CD14-positive monocyte (primary cell): ENCODE measurements at regions not wholly inside any gene's neighbourhood (a gene's known extent, or its start where the extent isn't known, plus 50 kb on each side); places are given as distances from the start of the nearest gene placed in this dataset.
"Not testable (repeated sequence)": the region's sequence is repeated elsewhere in the genome, so short reads cannot be mapped to it uniquely, and the experiment has no call there.

Experiments
- DNase-seq, 3 donors: peaks; one replicate each; pipeline ENCODE4 v3.0.0-alpha.2; 2011 to 2022
- H2AFZ ChIP-seq: 2 replicates; pipeline ENCODE4 v1.6.0; 2012; ENCODE audit warnings: mild to moderate bottlenecking, low read depth, low read length, inconsistent platforms; ENCODE audit not compliant: insufficient read depth, poor library complexity, severe bottlenecking
- H3K27ac ChIP-seq, 2 donors: 1 replicate in 1 of 2; 2 replicates in 1 of 2; pipeline ENCODE4 v1.5.1; 2012 to 2013; ENCODE audit warnings: low read length in 2 of 2, control low read depth in 1 of 2, inconsistent platforms in 1 of 2, low read depth in 1 of 2, mild to moderate bottlenecking in 1 of 2
- H3K27me3 ChIP-seq, 2 donors: one replicate each; pipeline versions ENCODE4 v1.6.0 to v1.6.1; 2011 to 2013; ENCODE audit warnings: low read length in 2 of 2; ENCODE audit not compliant: control insufficient read depth in 2 of 2, insufficient read depth in 2 of 2
- H3K36me3 ChIP-seq, 2 donors: replicated peaks in 1 of 2; 1 replicate in 1 of 2; 2 replicates in 1 of 2; pipeline versions ENCODE4 v1.5.1 to v1.6.1; 2012 to 2013; ENCODE audit warnings: low read length in 2 of 2, control low read depth in 1 of 2, inconsistent platforms in 1 of 2, mild to moderate bottlenecking in 1 of 2; ENCODE audit not compliant: insufficient read depth in 2 of 2, control insufficient read depth in 1 of 2
- H3K4me1 ChIP-seq, 2 donors: 1 replicate in 1 of 2; 2 replicates in 1 of 2; pipeline versions ENCODE4 v1.5.1 to v1.6.1; 2012 to 2013; ENCODE audit warnings: low read length in 2 of 2, control low read depth in 1 of 2, inconsistent platforms in 1 of 2, mild to moderate bottlenecking in 1 of 2, moderate library complexity in 1 of 2; ENCODE audit not compliant: insufficient read depth in 2 of 2, control insufficient read depth in 1 of 2
- H3K4me2 ChIP-seq: replicated peaks from 2 replicates; pipeline ENCODE3; 2012; ENCODE audit warnings: low read length, moderate library complexity, mild to moderate bottlenecking; ENCODE audit not compliant: poor library complexity, severe bottlenecking; ENCODE audit errors: extremely low read depth
- H3K4me3 ChIP-seq, 3 experiments: fragments of 200-600 bp in 1 of 3; sonication (generic) in 1 of 3; replicated peaks in 1 of 3; 1 replicate in 2 of 3; 2 replicates in 1 of 3; pipeline ENCODE4 v1.5.1; 2011 to 2013; ENCODE audit warnings: low read length in 3 of 3, mild to moderate bottlenecking in 3 of 3, control low read depth in 2 of 3, low read depth in 2 of 3, inconsistent platforms in 1 of 3, moderate library complexity in 1 of 3
- H3K79me2 ChIP-seq: 2 replicates; pipeline ENCODE4 v1.6.0; 2012; ENCODE audit warnings: mild to moderate bottlenecking, control low read depth, inconsistent platforms, low read length, moderate library complexity; ENCODE audit not compliant: insufficient read depth
- H3K9ac ChIP-seq: 2 replicates; pipeline ENCODE4 v1.6.0; 2017; ENCODE audit warnings: low read length, mild to moderate bottlenecking; ENCODE audit not compliant: insufficient read depth, poor library complexity, severe bottlenecking
- H3K9me3 ChIP-seq, 2 donors: replicated peaks in 1 of 2; 1 replicate in 1 of 2; 2 replicates in 1 of 2; pipeline versions ENCODE4 v1.5.1 to v1.6.1; 2012 to 2013; ENCODE audit warnings: low read length in 2 of 2, control low read depth in 1 of 2; ENCODE audit not compliant: control insufficient read depth in 1 of 2, insufficient read depth in 1 of 2
- H4K20me1 ChIP-seq: 2 replicates; pipeline ENCODE4 v1.6.0; 2012; ENCODE audit warnings: mild to moderate bottlenecking, low read length, control low read depth, moderate library complexity; ENCODE audit not compliant: insufficient read depth
- H3K27ac Mint-ChIP-seq, 7 donors: one replicate each; pipeline ENCODE4 v1.8.0; 2020; ENCODE audit warnings: mild to moderate bottlenecking in 7 of 7, mixed read lengths in 7 of 7, moderate library complexity in 6 of 7, inconsistent platforms in 2 of 7
- H3K27me3 Mint-ChIP-seq, 3 donors: one replicate each; pipeline ENCODE4 v1.8.0; 2021 to 2022; ENCODE audit warnings: low read depth in 3 of 3, mild to moderate bottlenecking in 3 of 3, mixed read lengths in 3 of 3, moderate library complexity in 3 of 3, inconsistent platforms in 1 of 3
- H3K36me3 Mint-ChIP-seq, 2 donors: one replicate each; pipeline ENCODE4 v1.8.0; 2020; ENCODE audit warnings: mixed read lengths in 2 of 2, inconsistent platforms in 1 of 2, mild to moderate bottlenecking in 1 of 2
- H3K4me1 Mint-ChIP-seq: one replicate; pipeline ENCODE4 v1.8.0; 2020; ENCODE audit warnings: mild to moderate bottlenecking, mixed read lengths
- H3K4me3 Mint-ChIP-seq, 2 donors: one replicate each; pipeline ENCODE4 v1.8.0; 2020; ENCODE audit warnings: mild to moderate bottlenecking in 2 of 2, mixed read lengths in 2 of 2, moderate library complexity in 1 of 2
- H3K9me3 Mint-ChIP-seq, 7 donors: one replicate each; pipeline ENCODE4 v1.8.0; 2020 to 2022; ENCODE audit warnings: mixed read lengths in 7 of 7, mild to moderate bottlenecking in 6 of 7, moderate library complexity in 6 of 7, inconsistent platforms in 2 of 7
- CTCF ChIP-seq: fragments of 200-600 bp; IDR thresholded peaks from one replicate; pipeline ENCODE4 v1.8.0; 2022; ENCODE audit warnings: antibody characterized with exemption, mild to moderate bottlenecking
- WGBS: methylation state at CpG from one replicate; pipeline ENCODE4 v1.1.5; 2013; ENCODE audit warnings: missing lambda C conversion rate; ENCODE audit not compliant: insufficient coverage; 5-methylcytosine and 5-hydroxymethylcytosine counted together
- intact Hi-C, 2 donors: fragments of 100-400 bp; cut with micrococcal nuclease; formaldehyde crosslinking; loops; one replicate each; pipeline versions ENCODE4 v1.15.0 to v1.15.1; 2023

GRCh38 chr4:28015996-28016395 is 1155.4 kb downstream of the STIM2 start:
- Histone ChIP-seq H3K4me2 (no peak overlapping the region), H3K36me3 (no peaks in the 10 kb centered on the region), H3K27me3 (no peaks in the 10 kb centered on the region), H3K27ac (no peak overlapping the region), H2AFZ (no peak overlapping the region), H4K20me1 (no peaks in the 10 kb centered on the region), H3K9me3 (peaks cover 27 to 34% of the 10 kb centered on the region in 2 donors), H3K79me2 (no peaks in the 10 kb centered on the region), H3K4me3 (no peak overlapping the region), H3K4me1 (no peaks in the 10 kb centered on the region), H3K9ac (no peak overlapping the region)
- no peaks in the 10 kb centered on the region for H3K36me3 Mint-ChIP-seq
- no peaks in the 10 kb centered on the region for H3K27me3 Mint-ChIP-seq
- H3K27ac Mint-ChIP-seq: no peak overlapping the region
- no peak overlapping the region for H3K4me3 Mint-ChIP-seq
- WGBS: no CpG with 5 or more reads among the region's 2 CpGs
- intact Hi-C loops: no loop called here
- TF ChIP-seq CTCF: no peak
- peaks cover 4 to 13% (median 6%) of the 10 kb centered on the region in 7 donors for H3K9me3 Mint-ChIP-seq
- H3K4me1 Mint-ChIP-seq: no peaks in the 10 kb centered on the region
- DNase-seq: no peak

- H4K20me1 ChIP-seq, H3K36me3 ChIP-seq, H3K27me3 ChIP-seq, H2AFZ ChIP-seq, H3K36me3 Mint-ChIP-seq, H3K9ac ChIP-seq, H3K4me2 ChIP-seq, DNase-seq, H3K27ac ChIP-seq, intact Hi-C loops, H3K4me3 Mint-ChIP-seq, H3K4me1 ChIP-seq, H3K4me3 ChIP-seq, H3K4me1 Mint-ChIP-seq, H3K79me2 ChIP-seq, H3K27ac Mint-ChIP-seq, H3K27me3 Mint-ChIP-seq: not testable (repeated sequence)
- H3K9me3 ChIP-seq: peaks cover 13 to 25% of the 10 kb centered on the region in 2 donors
- 58% methylated on average over 5 of the region's 6 CpGs for WGBS
- H3K9me3 Mint-ChIP-seq: peaks cover 0 to 22% (median 9%) of the 10 kb centered on the region in 7 donors
Observed at GRCh38 chr4:28038253-28038652, 1177.6 kb downstream of the STIM2 start.
